Neural crest cell (in vitro differentiated cells): ENCODE measurements at regions not wholly inside any gene's neighbourhood (a gene's known extent, or its start where the extent isn't known, plus 50 kb on each side); places are given as distances from the start of the nearest gene placed in this dataset.
A peak's percentile ranks its signal among the peaks of the same experiment; 100 is the strongest.

Experiments used
- DNase-seq: peaks from one replicate; pipeline ENCODE4 v3.0.0; 2021; ENCODE audit warnings: low read depth, mixed read lengths, low spot score
- H3K27ac Mint-ChIP-seq: one replicate; pipeline ENCODE4 v1.8.0; 2021; ENCODE audit warnings: mild to moderate bottlenecking, mixed read lengths; ENCODE audit not compliant: unreplicated experiment
- H3K27me3 Mint-ChIP-seq: 2 replicates; pipeline ENCODE4 v1.8.0; 2021; ENCODE audit warnings: low read depth, mild to moderate bottlenecking, mixed read lengths
- H3K36me3 Mint-ChIP-seq: 2 replicates; pipeline ENCODE4 v1.8.0; 2021; ENCODE audit warnings: low read depth, mild to moderate bottlenecking, mixed read lengths
- H3K4me1 Mint-ChIP-seq: 2 replicates; pipeline ENCODE4 v1.8.0; 2021; ENCODE audit warnings: mixed read lengths
- H3K4me3 Mint-ChIP-seq: one replicate; pipeline ENCODE4 v1.8.0; 2021; ENCODE audit warnings: mild to moderate bottlenecking, mixed read lengths
- H3K9me3 Mint-ChIP-seq: 2 replicates; pipeline ENCODE4 v1.8.0; 2021; ENCODE audit warnings: mixed read lengths
- CTCF ChIP-seq: fragments of 200-600 bp; sonication (generic); conservative IDR thresholded peaks from 2 replicates; pipeline ENCODE4 v1.5.0; 2021; ENCODE audit warnings: antibody characterized with exemption, mild to moderate bottlenecking

GRCh38 chr11:69398529-69399492 lies 82.7 kb upstream of the LINC01488 start:
- Mint-ChIP-seq H3K36me3 (peaks cover 4% of the 10 kb centered on the region), H3K4me3 (no peak overlapping the region), H3K4me1 (peaks cover 27% of the 10 kb centered on the region), H3K27me3 (no peaks in the 10 kb centered on the region), H3K27ac (peak overlapping the region; percentile 54), H3K9me3 (peaks cover 10% of the 10 kb centered on the region)
- DNase-seq: no peak
- TF ChIP-seq CTCF: no peak

GRCh38 chr11:69400140-69400539 lies 81.3 kb upstream of the LINC01488 start:
- Mint-ChIP-seq H3K27ac (no peak overlapping the region), H3K4me3 (no peak overlapping the region), H3K9me3 (peaks cover 10% of the 10 kb centered on the region), H3K36me3 (peaks cover 4% of the 10 kb centered on the region), H3K4me1 (peaks cover 21% of the 10 kb centered on the region), H3K27me3 (no peaks in the 10 kb centered on the region)
- TF ChIP-seq CTCF: no peak
- DNase-seq: no peak

- Mint-ChIP-seq H3K36me3 (peaks cover 4% of the 10 kb centered on the region), H3K27me3 (no peaks in the 10 kb centered on the region)
- no peak for TF ChIP-seq CTCF
Observed at GRCh38 chr11:69400771-69401590, 80.5 kb upstream of the LINC01488 start.

GRCh38 chr11:69401715-69402114 lies 79.7 kb upstream of the LINC01488 start:
- Mint-ChIP-seq H3K27ac (no peak overlapping the region), H3K4me1 (peaks cover 21% of the 10 kb centered on the region), H3K36me3 (peaks cover 4% of the 10 kb centered on the region), H3K27me3 (no peaks in the 10 kb centered on the region), H3K9me3 (peaks cover 10% of the 10 kb centered on the region), H3K4me3 (no peak overlapping the region)
- TF ChIP-seq CTCF: no peak
- DNase-seq: no peak

More at GRCh38 chr11:69400771-69401590, 80.5 kb upstream of the LINC01488 start:
- H3K9me3 Mint-ChIP-seq: peaks cover 10% of the 10 kb centered on the region
- no peak overlapping the region for H3K4me3 Mint-ChIP-seq
- no peak overlapping the region for H3K27ac Mint-ChIP-seq
- no peak for DNase-seq
- peaks cover 21% of the 10 kb centered on the region for H3K4me1 Mint-ChIP-seq

- peaks cover 4% of the 10 kb centered on the region for H3K36me3 Mint-ChIP-seq
- H3K27ac Mint-ChIP-seq: no peak overlapping the region
- peaks cover 10% of the 10 kb centered on the region for H3K9me3 Mint-ChIP-seq
- H3K27me3 Mint-ChIP-seq: no peaks in the 10 kb centered on the region
- peaks cover 21% of the 10 kb centered on the region for H3K4me1 Mint-ChIP-seq
- DNase-seq: no peak
- TF ChIP-seq CTCF: no peak
- no peak overlapping the region for H3K4me3 Mint-ChIP-seq
Observed at GRCh38 chr11:69402251-69402887, 79.1 kb upstream of the LINC01488 start.
